HG03103 (cell line): ENCODE measurements at regions not wholly inside any gene's neighbourhood (a gene's known extent, or its start where the extent isn't known, plus 50 kb on each side); places are given as distances from the start of the nearest gene placed in this dataset.
"Not testable (repeated sequence)": the region's sequence is repeated elsewhere in the genome, so short reads cannot be mapped to it uniquely, and the experiment has no call there.

Experiments used
- ATAC-seq: cut with Tn5 transposase; IDR thresholded peaks from one replicate; pipeline ENCODE4 v1.9.1; 2021; ENCODE audit warnings: low read depth; ENCODE audit not compliant: unreplicated experiment

- ATAC-seq = no peak
Measured at GRCh38 chr20:40848096-40848495, 159.1 kb upstream of the MAFB start.

- no peak for ATAC-seq
Measured at GRCh38 chr20:40848526-40848925, 159.5 kb upstream of the MAFB start.

- no peak for ATAC-seq
Measured at GRCh38 chr20:40849456-40849855, 160.4 kb upstream of the MAFB start.

- ATAC-seq = no peak
Measured at GRCh38 chr20:40851051-40851450, 162.0 kb upstream of the MAFB start.

GRCh38 chr20:40855269-40855668 lies 166.2 kb upstream of the MAFB start:
- no peak for ATAC-seq

DNA sequence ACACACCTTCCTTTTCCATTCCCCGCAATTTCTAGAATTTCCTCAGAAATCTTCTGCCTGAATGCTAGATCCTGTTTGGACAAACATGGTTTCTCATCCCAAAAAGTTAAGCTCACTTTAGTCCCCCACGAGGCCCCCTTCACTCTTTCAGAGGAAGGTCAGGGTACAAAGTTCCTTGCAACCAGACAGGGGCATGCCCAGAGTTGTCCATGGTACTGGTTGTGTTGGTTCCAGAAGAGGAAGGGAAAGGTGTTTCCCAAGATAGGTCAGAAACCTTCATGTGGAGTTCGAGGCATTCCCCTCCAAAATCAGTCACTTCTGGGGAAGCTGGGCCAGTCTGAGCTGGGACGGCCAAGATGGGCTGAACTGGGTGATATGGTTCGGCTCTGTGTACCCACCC lies 167.6 kb upstream of the MAFB start:
- ATAC-seq = no peak

GRCh38 chr20:40860487-40860902 lies 168.1 kb upstream of the TOP1 start:
- ATAC-seq = no peak

GRCh38 chr20:40861427-40862008 lies 167.1 kb upstream of the TOP1 start:
- ATAC-seq = no peak

DNA sequence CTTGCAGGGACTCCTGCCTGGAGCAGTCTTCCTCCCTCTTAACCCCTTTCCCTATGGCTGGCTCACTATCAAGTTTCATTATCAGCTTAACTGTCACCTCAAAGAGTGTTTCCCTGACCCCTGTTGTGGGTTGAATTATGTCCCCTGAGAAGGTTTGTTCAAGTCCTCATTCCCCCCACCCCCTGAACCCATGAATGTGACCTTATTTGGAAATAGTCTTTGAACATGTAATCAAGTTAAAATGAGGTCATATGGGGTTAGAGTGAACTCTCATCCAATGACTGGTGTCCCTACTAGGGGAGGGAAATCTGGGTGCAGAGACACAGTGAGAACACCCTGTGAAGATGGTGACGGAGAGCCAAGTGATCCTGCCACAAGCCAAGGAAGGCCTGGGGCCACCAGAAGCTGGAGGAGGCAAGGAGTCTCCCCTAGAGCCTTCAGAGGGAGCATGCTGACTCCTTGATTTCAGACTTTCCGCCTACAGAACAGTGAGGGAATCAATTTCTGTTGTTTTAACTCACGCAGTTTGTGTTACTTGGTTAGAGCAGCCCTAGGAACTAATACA lies 165.2 kb upstream of the TOP1 start:
- no peak for ATAC-seq

DNA sequence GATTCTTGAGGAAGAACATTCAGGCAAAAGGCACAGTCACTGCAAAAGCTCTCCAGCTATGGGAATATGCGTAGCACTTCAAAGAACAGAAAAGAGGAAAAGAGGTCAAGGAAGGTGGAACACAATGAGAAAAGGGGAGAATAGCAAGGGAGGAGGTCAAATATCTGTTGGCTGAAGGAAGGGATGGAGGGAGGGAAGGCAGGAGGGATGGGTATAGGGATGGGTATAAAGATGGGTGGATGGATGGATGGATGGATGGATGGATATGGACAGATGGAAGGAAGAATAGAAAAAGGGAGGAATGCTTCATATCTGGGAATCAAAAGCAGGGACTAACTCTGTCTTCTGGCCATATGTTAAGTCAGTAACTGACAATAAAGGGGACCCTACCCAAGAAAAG lies 164.2 kb upstream of the TOP1 start:
- ATAC-seq = no peak

DNA sequence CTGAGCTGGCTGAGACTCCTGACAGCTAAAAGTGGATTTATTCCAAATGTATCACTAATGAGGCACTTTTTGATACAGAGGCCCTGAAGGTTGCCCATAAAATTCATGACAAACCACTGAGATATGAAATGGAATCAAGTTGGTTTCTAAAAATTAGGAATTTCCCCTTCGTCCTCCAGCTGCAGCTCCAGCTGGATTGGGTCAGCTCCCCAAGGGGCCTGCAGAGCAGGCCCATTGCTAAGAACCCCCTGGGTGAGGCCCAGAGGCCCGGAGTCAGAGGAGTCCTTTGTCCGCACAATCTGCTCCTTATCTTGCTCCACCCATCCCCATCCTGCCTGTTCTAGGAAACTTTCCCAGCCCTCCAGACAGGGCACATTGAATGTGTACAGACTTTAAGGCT lies 163.5 kb upstream of the TOP1 start:
- no peak for ATAC-seq

- no peak for ATAC-seq
Measured at GRCh38 chr20:40866056-40866455, 162.6 kb upstream of the TOP1 start.

DNA sequence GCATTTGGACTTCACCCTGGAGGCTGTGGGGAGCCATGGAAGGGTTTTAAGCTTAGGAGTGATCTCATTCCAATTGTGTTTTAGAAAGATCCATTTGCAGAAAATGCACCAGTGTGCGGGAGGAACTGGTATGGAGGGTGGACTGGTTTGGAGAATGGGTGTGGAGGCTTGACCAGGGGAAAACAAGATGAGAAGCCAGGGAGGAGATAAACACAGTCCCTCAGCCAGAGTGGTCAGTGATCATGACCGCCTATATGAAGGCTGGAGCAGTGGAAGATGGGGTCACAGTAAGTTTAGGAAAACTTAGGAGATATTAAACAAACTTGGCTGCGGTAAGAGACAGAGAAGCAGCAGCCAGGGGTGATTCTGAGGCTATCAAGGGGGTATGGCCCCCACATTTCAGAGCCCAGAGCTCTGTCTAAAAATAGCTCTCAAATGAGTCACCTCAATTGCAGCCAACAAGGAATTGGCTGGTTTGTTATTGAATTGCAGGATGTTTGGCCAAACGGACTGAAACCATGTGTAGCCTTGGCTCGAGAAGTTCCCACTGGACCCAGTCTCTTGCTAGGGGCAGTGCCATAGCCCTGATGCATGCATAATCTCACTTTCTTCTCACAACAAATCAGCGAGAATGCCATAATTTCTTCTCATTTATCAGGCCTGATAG lies 159.9 kb upstream of the TOP1 start:
- no peak for ATAC-seq

DNA sequence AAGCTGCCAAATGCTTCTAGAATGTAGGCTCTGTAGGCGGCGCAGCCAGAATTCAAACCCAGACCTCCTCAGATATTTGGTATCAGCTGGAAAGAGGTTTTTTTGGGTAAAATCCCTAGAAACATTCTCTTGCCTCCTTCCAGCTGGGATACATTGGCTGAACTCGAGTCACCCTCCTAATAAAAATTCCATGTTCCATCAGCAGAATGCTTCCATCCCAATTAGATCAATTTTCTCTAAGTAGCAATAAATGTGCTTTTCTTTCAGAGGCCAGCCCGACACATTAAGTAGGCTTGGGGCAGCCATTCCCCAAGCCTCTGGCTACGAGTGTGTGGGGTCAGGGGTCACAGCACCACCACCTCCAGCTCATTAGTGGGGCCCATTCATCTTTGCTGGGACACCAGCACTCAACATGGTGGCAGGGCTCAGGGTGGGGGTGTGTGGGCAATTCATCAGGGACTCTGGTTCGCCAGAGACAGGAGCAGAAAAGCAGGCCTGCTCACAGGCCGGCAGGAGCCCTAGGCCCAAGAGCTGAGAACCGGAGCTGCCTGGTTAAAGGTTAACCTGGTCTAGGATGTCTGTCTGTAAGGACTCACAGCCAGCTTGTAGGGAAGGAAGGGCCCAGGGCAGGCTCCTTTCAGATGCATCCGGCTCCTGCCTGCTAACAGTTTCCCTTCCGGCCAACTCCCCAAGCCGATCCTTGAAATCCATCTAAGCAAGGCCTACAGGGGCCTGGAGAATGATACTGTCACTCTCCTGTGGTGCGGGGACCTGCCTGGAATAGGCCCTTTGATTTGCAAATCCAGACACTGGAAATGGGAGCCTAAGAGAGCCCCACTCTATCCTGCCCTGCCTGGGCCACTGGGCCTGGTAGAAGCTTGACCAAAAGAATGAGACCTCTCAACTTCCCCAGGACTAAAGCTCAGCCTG lies 159.1 kb upstream of the TOP1 start:
- ATAC-seq = no peak

- ATAC-seq = no peak
Measured at GRCh38 chr20:40875116-40876085, 153.2 kb upstream of the TOP1 start.

DNA sequence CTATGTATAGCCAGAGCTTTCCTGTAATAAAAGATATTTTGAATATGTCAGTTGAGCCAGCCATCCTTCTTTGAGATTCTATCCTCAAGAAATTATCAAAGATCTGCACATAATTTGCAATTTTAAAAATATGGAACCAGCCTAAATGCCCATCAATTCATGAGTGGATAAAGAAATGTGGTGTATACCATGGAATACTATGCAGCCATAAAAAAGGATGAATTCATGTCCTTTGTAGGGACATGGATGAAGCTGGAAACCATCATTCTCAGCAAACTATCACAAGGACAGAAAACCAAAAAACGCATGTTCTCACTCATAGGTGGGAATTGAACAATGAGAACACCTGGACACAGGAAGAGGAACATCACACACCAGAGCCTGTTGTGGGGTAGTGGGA lies 150.5 kb upstream of the TOP1 start:
- not testable (repeated sequence) for ATAC-seq

DNA sequence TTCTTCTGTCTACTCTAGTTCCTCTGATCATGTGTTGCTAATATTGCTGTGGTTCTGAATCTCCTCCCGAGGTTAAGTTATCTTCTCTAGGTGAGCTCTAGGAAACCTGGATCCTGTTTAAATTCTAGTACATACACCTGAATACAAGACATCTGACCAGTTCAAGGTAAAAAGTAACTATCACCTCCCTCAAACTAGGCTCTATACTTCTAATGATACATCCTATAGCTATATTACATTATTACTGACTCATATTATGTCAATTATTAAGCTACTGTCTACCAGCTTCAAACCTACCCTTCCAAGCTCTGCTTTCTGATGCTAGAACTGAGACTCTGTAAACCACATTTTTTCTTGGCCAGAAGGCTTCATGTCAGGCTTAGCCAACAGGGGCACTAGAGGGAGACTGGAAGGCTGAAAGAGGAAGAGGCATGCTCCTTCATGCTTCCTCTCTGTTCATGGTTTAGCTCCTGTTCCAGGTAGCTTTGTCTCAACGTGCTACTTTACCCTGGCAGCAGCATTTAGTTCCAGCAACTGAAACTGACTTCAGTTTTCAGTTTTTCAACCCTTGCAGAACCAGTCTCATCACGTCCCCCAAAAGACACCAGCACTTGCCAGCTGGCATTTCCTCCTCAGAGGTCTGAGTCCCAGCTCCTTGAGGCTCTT lies 148.4 kb upstream of the TOP1 start:
- no peak for ATAC-seq

DNA sequence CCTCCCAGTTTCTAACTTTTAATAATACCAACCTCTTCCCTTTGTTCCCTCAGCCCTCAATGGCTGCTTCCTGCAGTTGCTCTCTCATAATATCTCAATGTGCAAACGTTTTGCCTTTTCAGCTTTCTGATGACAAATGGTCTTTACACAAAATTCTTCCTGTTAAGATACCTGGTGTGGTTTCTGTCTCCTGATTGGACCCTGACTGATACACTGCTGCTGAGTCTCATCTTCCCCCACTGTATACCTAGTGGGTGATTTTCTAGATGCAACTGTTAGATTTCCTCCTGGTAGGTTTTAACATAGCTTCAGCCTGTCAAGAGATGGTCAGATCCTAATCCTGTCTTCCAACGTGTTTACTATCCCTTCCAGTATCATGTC lies 147.9 kb upstream of the TOP1 start:
- ATAC-seq = no peak

- no peak for ATAC-seq
Measured at GRCh38 chr20:40882152-40882551, 146.5 kb upstream of the TOP1 start.

GRCh38 chr20:40883097-40883496 lies 145.5 kb upstream of the TOP1 start:
- ATAC-seq = no peak
